ENCODE measurements at regions not wholly inside any gene's neighbourhood (a gene's known extent, or its start where the extent isn't known, plus 50 kb on each side); places are given as distances from the start of the nearest gene placed in this dataset.

- WGBS, 2 donors = 43 to 63% methylated on average over 3 of the region's 3 CpGs
These were observed 120.9 kb downstream of the CRPPA start for GRCh38 chr7:16300361-16300895.

DNA sequence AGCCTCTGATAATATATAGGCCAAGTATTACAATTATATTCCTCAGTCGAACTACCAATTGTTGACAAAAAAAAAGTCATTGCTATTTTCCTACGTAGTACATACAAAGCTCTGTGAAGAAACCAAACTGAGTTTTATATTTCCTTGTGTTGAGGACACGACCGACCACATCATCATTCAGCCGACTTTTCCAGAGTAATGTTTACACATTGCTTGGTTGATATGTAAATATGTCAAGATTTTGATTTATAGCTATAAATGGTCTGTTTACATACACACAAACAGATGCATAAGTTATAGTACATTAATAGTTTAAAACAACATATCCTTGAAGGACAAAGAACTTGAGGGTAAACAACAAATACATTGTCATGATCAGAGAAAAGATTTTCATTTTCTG is 121.5 kb downstream of the CRPPA start:
- peaks cover 0 to 24% (median 3%) of the 10 kb centered on the region in 5 donors for H3K4me1 ChIP-seq (ENCODE audit: control insufficient read depth in 5 of 5, insufficient read depth in 5 of 5, low read length in 5 of 5)
- no peak for ATAC-seq (ENCODE audit: insufficient read depth, low FRiP score)
- WGBS, 2 donors = 58 to 68% methylated on average over 5 of the region's 5 CpGs

More at GRCh38 chr7:16300361-16300895, 120.9 kb downstream of the CRPPA start:
- H3K4me1 ChIP-seq (ENCODE audit: control insufficient read depth in 5 of 5, insufficient read depth in 5 of 5, low read length in 5 of 5) = peaks cover 0 to 24% (median 3%) of the 10 kb centered on the region in 5 donors
- no peak overlapping the region for H3K4me3 ChIP-seq
- H3K9ac ChIP-seq (ENCODE audit: insufficient read depth in 1 of 2, low read length in 2 of 2) = no peak overlapping the region
- no peaks in the 10 kb centered on the region for H3K27me3 ChIP-seq (ENCODE audit: control insufficient read depth in 3 of 3, insufficient read depth in 3 of 3, low read length in 2 of 3)
- H3K9me3 ChIP-seq (ENCODE audit: control insufficient read depth in 4 of 4, insufficient read depth in 3 of 4, low read length in 3 of 4) = no peaks in the 10 kb centered on the region
- H3K27ac ChIP-seq (ENCODE audit: low read depth in 1 of 2, low read length in 1 of 2) = no peak overlapping the region
- peak in 2 of 3 donors; percentile 50 to 63 for DNase-seq
- no peak for ATAC-seq (ENCODE audit: insufficient read depth, low FRiP score)
- H3K36me3 ChIP-seq (ENCODE audit: control insufficient read depth in 4 of 4, insufficient read depth in 4 of 4, low read length in 4 of 4) = no peaks in the 10 kb centered on the region
- no peak for TF ChIP-seq CTCF (IDR thresholded peaks at IDR 0.05; ENCODE audit: control extremely low read depth, extremely low read depth)

DNA sequence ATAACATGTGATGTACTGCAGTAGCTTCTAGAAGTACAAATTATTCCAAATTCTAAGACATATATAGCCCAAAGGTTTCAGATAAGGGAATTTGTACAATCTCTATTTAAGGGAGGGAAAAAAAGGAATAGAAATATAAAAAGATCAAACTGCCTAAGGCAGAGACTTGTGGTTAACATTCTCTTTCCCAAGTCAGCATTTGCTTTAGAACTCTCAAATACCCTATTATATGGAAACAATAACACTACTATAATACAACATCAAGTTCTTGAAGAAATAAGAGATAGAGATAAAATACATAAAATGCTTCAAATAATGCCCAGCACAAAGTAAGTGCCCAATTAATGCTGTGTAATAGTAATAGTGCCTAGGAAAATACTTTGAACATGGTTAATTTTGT is 123.1 kb downstream of the CRPPA start:
- no peak for ATAC-seq (ENCODE audit: insufficient read depth, low FRiP score)
- Histone ChIP-seq H3K27ac (ENCODE audit: low read depth in 1 of 2, low read length in 1 of 2) (no peak overlapping the region), H3K4me1 (ENCODE audit: control insufficient read depth in 5 of 5, insufficient read depth in 5 of 5, low read length in 5 of 5) (peaks cover 0 to 24% (median 3%) of the 10 kb centered on the region in 5 donors), H3K4me3 (no peak overlapping the region), H3K9me3 (ENCODE audit: control insufficient read depth in 4 of 4, insufficient read depth in 3 of 4, low read length in 3 of 4) (no peaks in the 10 kb centered on the region), H3K9ac (ENCODE audit: insufficient read depth in 1 of 2, low read length in 2 of 2) (no peak overlapping the region), H3K36me3 (ENCODE audit: control insufficient read depth in 4 of 4, insufficient read depth in 4 of 4, low read length in 4 of 4) (no peaks in the 10 kb centered on the region), H3K27me3 (ENCODE audit: control insufficient read depth in 3 of 3, insufficient read depth in 3 of 3, low read length in 2 of 3) (no peaks in the 10 kb centered on the region)
- no peak for TF ChIP-seq CTCF (IDR thresholded peaks at IDR 0.05; ENCODE audit: control extremely low read depth, extremely low read depth)
- DNase-seq = no peak

More for the DNA sequence above, 121.5 kb downstream of the CRPPA start:
- Histone ChIP-seq H3K9ac (ENCODE audit: insufficient read depth in 1 of 2, low read length in 2 of 2) (no peak overlapping the region), H3K36me3 (ENCODE audit: control insufficient read depth in 4 of 4, insufficient read depth in 4 of 4, low read length in 4 of 4) (no peaks in the 10 kb centered on the region), H3K27me3 (ENCODE audit: control insufficient read depth in 3 of 3, insufficient read depth in 3 of 3, low read length in 2 of 3) (no peaks in the 10 kb centered on the region), H3K9me3 (ENCODE audit: control insufficient read depth in 4 of 4, insufficient read depth in 3 of 4, low read length in 3 of 4) (no peaks in the 10 kb centered on the region), H3K27ac (ENCODE audit: low read depth in 1 of 2, low read length in 1 of 2) (no peak overlapping the region), H3K4me3 (no peak overlapping the region)
- DNase-seq = peak; percentile 18 to 79 (median 78)
- no peak for TF ChIP-seq CTCF (IDR thresholded peaks at IDR 0.05; ENCODE audit: control extremely low read depth, extremely low read depth)

DNA sequence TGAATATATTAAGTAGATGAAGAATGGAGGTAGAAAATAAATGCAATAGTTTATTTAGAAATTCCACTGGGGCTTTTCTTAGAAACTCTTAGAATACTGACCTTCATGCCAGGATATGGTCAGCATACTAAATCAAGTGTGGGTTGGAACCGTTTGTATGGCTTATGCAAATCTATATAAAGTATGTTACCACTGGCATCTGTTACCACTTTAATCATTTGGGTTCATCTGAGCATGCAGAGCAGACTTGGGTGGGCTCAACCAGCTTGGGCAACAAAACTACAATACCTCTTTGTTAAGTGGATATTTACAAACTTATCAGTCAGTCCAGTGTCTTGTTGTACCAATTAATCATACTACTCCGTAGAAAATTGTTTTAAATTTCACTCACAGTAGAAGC is 125.8 kb downstream of the CRPPA start:
- TF ChIP-seq CTCF (IDR thresholded peaks at IDR 0.05; ENCODE audit: control extremely low read depth, extremely low read depth) = no peak
- Histone ChIP-seq H3K27me3 (ENCODE audit: control insufficient read depth in 3 of 3, insufficient read depth in 3 of 3, low read length in 2 of 3) (no peaks in the 10 kb centered on the region), H3K4me3 (no peak overlapping the region), H3K27ac (ENCODE audit: low read depth in 1 of 2, low read length in 1 of 2) (no peak overlapping the region), H3K36me3 (ENCODE audit: control insufficient read depth in 4 of 4, insufficient read depth in 4 of 4, low read length in 4 of 4) (no peaks in the 10 kb centered on the region), H3K9ac (ENCODE audit: insufficient read depth in 1 of 2, low read length in 2 of 2) (no peak overlapping the region), H3K9me3 (ENCODE audit: control insufficient read depth in 4 of 4, insufficient read depth in 3 of 4, low read length in 3 of 4) (no peaks in the 10 kb centered on the region), H3K4me1 (ENCODE audit: control insufficient read depth in 5 of 5, insufficient read depth in 5 of 5, low read length in 5 of 5) (peaks cover 0 to 16% (median 3%) of the 10 kb centered on the region in 5 donors)
- DNase-seq (no peak), ATAC-seq (ENCODE audit: insufficient read depth, low FRiP score) (no peak)
- WGBS, 2 donors = 56 to 78% methylated on average over 2 of the region's 2 CpGs
